ENCODE measurements at regions not wholly inside any gene's neighbourhood (a gene's known extent, or its start where the extent isn't known, plus 50 kb on each side); places are given as distances from the start of the nearest gene placed in this dataset.

DNA sequence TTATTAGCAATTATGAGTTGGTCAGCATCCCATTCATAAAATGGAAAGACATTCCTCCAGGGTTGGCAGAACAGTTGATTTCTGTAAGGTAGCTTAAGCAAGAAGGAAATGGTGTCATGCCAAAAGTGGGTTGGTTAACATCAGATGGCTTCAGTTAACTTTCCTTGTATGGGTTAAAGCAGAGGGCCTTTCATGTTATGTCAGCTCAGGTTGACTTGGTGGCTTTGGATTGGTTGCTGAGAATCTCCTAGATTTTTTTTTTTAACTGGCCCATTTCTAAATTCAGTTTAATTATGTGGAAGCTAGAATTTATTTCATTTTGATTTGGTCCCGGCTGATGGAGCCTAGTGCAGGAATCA, 87.8 kb downstream of the BBS10 start:
- TF ChIP-seq, protein P1, sequence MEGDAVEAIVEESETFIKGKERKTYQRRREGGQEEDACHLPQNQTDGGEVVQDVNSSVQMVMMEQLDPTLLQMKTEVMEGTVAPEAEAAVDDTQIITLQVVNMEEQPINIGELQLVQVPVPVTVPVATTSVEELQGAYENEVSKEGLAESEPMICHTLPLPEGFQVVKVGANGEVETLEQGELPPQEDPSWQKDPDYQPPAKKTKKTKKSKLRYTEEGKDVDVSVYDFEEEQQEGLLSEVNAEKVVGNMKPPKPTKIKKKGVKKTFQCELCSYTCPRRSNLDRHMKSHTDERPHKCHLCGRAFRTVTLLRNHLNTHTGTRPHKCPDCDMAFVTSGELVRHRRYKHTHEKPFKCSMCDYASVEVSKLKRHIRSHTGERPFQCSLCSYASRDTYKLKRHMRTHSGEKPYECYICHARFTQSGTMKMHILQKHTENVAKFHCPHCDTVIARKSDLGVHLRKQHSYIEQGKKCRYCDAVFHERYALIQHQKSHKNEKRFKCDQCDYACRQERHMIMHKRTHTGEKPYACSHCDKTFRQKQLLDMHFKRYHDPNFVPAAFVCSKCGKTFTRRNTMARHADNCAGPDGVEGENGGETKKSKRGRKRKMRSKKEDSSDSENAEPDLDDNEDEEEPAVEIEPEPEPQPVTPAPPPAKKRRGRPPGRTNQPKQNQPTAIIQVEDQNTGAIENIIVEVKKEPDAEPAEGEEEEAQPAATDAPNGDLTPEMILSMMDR (IDR thresholded peaks at IDR 0.05), result no peak
- no peak for TF ChIP-seq POLR2A (IDR thresholded peaks at IDR 0.05)

Data from uterus (tissue), 2 donors.